ENCODE measurements at regions not wholly inside any gene's neighbourhood (a gene's known extent, or its start where the extent isn't known, plus 50 kb on each side); places are given as distances from the start of the nearest gene placed in this dataset.
"Not testable (repeated sequence)": the region's sequence is repeated elsewhere in the genome, so short reads cannot be mapped to it uniquely, and the experiment has no call there.

DNA sequence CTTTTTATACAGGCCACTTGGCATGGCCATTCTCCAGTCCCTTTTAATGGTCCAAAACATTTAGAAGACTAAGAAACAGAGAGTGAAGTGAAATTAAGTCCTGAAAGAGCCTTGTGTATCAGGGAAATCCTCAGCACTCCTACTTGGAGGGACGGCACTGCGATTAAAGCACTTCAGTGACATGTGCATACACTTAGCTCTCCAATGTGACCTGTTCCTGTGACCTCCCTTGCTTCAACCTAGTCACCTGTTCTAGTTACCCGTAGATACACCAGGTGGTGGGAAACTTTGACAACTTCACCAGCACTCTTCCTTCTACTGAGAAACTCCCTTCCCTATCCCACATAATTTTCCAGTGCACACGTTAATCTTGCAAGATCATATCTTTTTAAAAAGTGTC lies 51.4 kb upstream of the POMZP3 start:
- CTCF ChIA-PET; H3K4me3 Mint-ChIP-seq (ENCODE audit: unreplicated experiment); H3K36me3 Mint-ChIP-seq (ENCODE audit: insufficient read depth, unreplicated experiment); BruUV-seq (replicated peaks); POLR2A ChIA-PET; H3K9me3 Mint-ChIP-seq (ENCODE audit: unreplicated experiment); DNase-seq (ENCODE audit: unreplicated experiment); H3K27ac Mint-ChIP-seq (ENCODE audit: low read depth, unreplicated experiment); intact Hi-C loops (cut with micrococcal nuclease); H3K4me1 Mint-ChIP-seq (ENCODE audit: insufficient read depth, unreplicated experiment): not testable (repeated sequence)
- H3K27me3 Mint-ChIP-seq (ENCODE audit: insufficient read depth, unreplicated experiment), result peaks cover 57% of the 10 kb centered on the region

DNA sequence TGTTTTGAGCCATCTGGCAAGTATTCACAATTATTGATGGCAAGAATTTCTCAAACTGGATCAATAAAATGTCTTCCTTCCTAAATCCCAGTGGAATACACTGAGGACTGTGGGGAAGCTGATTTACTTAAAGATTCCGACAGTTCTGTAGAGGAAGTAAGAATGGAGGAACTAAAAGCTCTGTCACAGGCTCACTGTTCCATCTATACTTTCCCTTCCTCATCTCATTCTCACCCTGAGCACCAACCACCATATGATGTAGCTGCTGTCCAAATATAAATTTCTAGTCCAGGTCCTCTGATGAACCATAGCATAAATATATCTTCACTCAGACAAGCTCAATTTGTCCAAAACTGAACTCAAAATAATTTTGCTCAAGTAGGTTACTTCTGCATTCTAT lies 49.8 kb upstream of the POMZP3 start:
- H3K4me3 Mint-ChIP-seq (ENCODE audit: unreplicated experiment); DNase-seq (ENCODE audit: unreplicated experiment); H3K4me1 Mint-ChIP-seq (ENCODE audit: insufficient read depth, unreplicated experiment); CTCF ChIA-PET; BruUV-seq (replicated peaks); H3K9me3 Mint-ChIP-seq (ENCODE audit: unreplicated experiment); H3K27ac Mint-ChIP-seq (ENCODE audit: low read depth, unreplicated experiment); H3K36me3 Mint-ChIP-seq (ENCODE audit: insufficient read depth, unreplicated experiment); intact Hi-C loops (cut with micrococcal nuclease): not testable (repeated sequence)
- POLR2A ChIA-PET, result interaction anchor here (0.6 kb wide), 1 partner anchor 83 kb away, joined by 3 read pairs; no protein-coding TSS in a partner anchor
- H3K27me3 Mint-ChIP-seq (ENCODE audit: insufficient read depth, unreplicated experiment), result peaks cover 44% of the 10 kb centered on the region

Data from MCF 10A (cell line).